ENCODE measurements at regions not wholly inside any gene's neighbourhood (a gene's known extent, or its start where the extent isn't known, plus 50 kb on each side); places are given as distances from the start of the nearest gene placed in this dataset.
A peak's percentile ranks its signal among the peaks of the same experiment; 100 is the strongest.
"Not testable (repeated sequence)": the region's sequence is repeated elsewhere in the genome, so short reads cannot be mapped to it uniquely, and the experiment has no call there.

DNA sequence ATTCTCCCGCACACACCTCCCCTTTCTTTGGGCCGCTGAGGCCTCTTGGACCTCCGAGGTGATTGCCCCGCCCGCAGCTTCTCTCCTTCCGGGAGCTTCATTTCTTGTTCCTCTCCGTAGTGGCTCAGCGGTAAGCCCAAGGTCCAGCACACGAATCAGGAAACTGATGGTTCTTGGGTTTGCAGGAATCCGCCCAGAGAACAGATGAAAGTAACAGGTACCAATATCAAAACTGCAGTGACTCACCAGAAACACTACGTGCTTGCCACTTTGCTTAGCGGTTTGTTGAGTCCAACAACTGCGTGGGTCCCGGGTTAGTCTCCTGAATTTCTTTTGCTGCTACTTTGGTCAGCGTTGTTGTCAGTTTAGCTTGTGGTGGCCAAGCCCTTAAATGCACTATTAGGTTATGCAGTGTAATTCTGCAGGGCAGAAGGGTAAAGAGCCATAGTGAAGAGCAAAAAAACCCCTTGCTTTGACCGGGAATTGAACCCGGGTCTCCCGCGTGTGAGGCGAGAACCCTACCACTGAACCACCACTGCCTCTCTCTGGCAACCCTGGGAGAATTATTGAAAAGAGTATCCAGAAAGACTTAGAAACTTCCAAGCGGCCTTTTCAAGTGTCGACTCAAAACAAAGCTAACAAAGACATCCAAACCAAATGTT, 74.2 kb upstream of the FCGR1A start:
- not testable (repeated sequence) for H3K18ac ChIP-seq (ENCODE audit: low read length); H3K4me2 ChIP-seq (ENCODE audit: low read length); H2AK5ac ChIP-seq (ENCODE audit: low read length); H2BK15ac ChIP-seq (replicated peaks; ENCODE audit: low read depth); H3K4me3 ChIP-seq (ENCODE audit: low read length); H3K36me3 ChIP-seq (ENCODE audit: control insufficient read depth, insufficient read depth, low read length); H3K56ac ChIP-seq (ENCODE audit: low read length); H3K79me2 ChIP-seq (ENCODE audit: control insufficient read depth, insufficient read depth, low read length); H3K79me1 ChIP-seq (ENCODE audit: low read length); H3K27me3 ChIP-seq (ENCODE audit: insufficient read depth, low read length, poor library complexity); H2BK5ac ChIP-seq (ENCODE audit: low read length); H3K27ac ChIP-seq (ENCODE audit: low read depth, low read length); H3K23ac ChIP-seq (ENCODE audit: low read length); H3K4me1 ChIP-seq (ENCODE audit: control insufficient read depth, low read depth, low read length); H4K5ac ChIP-seq (ENCODE audit: low read length); H3K9ac ChIP-seq (ENCODE audit: low read length); H4K8ac ChIP-seq (ENCODE audit: low read depth, low read length); H3K4ac ChIP-seq (ENCODE audit: low read depth, low read length); H2BK120ac ChIP-seq (ENCODE audit: low read depth, low read length)
- WGBS (ENCODE audit: extremely low coverage, insufficient coverage, low lambda C conversion rate) = no CpG with 5 or more reads among the region's 22 CpGs
- DNase-seq = peak; percentile 78

GRCh38 chr1:149711651-149712050, 70.8 kb upstream of the FCGR1A start:
- not testable (repeated sequence) for H3K79me1 ChIP-seq (ENCODE audit: low read length); H3K4me3 ChIP-seq (ENCODE audit: low read length); H3K27me3 ChIP-seq (ENCODE audit: insufficient read depth, low read length, poor library complexity); H3K23ac ChIP-seq (ENCODE audit: low read length); H2BK15ac ChIP-seq (replicated peaks; ENCODE audit: low read depth); H2AK5ac ChIP-seq (ENCODE audit: low read length); H3K27ac ChIP-seq (ENCODE audit: low read depth, low read length); H4K5ac ChIP-seq (ENCODE audit: low read length); H3K9ac ChIP-seq (ENCODE audit: low read length); H2BK5ac ChIP-seq (ENCODE audit: low read length); H4K8ac ChIP-seq (ENCODE audit: low read depth, low read length); H3K56ac ChIP-seq (ENCODE audit: low read length); H2BK120ac ChIP-seq (ENCODE audit: low read depth, low read length); H3K18ac ChIP-seq (ENCODE audit: low read length); H3K4me1 ChIP-seq (ENCODE audit: control insufficient read depth, low read depth, low read length); DNase-seq; H3K4ac ChIP-seq (ENCODE audit: low read depth, low read length); H3K4me2 ChIP-seq (ENCODE audit: low read length); H3K36me3 ChIP-seq (ENCODE audit: control insufficient read depth, insufficient read depth, low read length); H3K79me2 ChIP-seq (ENCODE audit: control insufficient read depth, insufficient read depth, low read length)
- no CpG with 5 or more reads among the region's 12 CpGs for WGBS (ENCODE audit: extremely low coverage, insufficient coverage, low lambda C conversion rate)

DNA sequence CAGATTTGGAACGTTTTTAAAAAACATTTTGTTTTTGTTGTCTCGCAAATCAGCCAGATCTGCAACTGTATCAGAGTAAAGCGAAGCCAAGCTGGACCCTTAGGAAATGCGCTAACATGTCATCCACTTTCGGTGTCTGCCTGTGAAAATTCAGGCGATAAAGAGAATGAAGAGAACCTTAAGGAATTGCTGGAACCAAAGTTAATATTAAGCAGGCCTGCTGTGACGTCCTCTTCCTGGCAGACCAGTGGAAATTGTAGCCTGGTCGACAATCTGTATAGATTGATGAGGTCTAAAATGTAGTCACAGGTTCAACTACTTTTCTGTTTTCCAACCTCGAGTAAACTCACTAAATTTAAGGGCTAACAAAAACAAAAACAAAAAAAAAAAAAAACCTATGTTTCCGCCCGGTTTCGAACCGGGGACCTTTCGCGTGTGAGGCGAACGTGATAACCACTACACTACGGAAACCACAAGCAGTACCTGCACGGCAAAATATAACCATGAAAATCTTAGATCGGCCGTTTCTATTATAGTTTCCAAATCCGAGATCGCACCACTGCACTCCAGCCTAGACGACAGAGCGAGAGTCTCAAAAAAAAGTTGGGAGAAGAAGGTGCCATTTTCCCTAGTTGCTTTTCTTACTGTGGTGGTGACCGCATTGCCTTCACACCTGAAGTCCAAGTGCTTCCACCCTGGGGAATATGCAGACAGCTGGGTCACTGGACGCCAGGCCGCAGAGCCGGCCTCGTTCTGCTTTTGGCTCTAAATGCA, 70.2 kb upstream of the FCGR1A start:
- Histone ChIP-seq H3K9ac (ENCODE audit: low read length) (peak overlapping the region; percentile 62), H3K4me3 (ENCODE audit: low read length) (peak overlapping the region; percentile 43), H3K56ac (ENCODE audit: low read length) (peak overlapping the region; percentile 83)
- H3K79me2 ChIP-seq (ENCODE audit: control insufficient read depth, insufficient read depth, low read length); H2BK15ac ChIP-seq (replicated peaks; ENCODE audit: low read depth); H3K27ac ChIP-seq (ENCODE audit: low read depth, low read length); H3K23ac ChIP-seq (ENCODE audit: low read length); H2BK120ac ChIP-seq (ENCODE audit: low read depth, low read length); H4K5ac ChIP-seq (ENCODE audit: low read length); H3K4me1 ChIP-seq (ENCODE audit: control insufficient read depth, low read depth, low read length); H3K36me3 ChIP-seq (ENCODE audit: control insufficient read depth, insufficient read depth, low read length); H2BK5ac ChIP-seq (ENCODE audit: low read length); H3K27me3 ChIP-seq (ENCODE audit: insufficient read depth, low read length, poor library complexity); H4K8ac ChIP-seq (ENCODE audit: low read depth, low read length); H3K4me2 ChIP-seq (ENCODE audit: low read length); H2AK5ac ChIP-seq (ENCODE audit: low read length); H3K18ac ChIP-seq (ENCODE audit: low read length); H3K79me1 ChIP-seq (ENCODE audit: low read length); H3K4ac ChIP-seq (ENCODE audit: low read depth, low read length): not testable (repeated sequence)
- peak; percentile 74 for DNase-seq
- no CpG with 5 or more reads among the region's 30 CpGs for WGBS (ENCODE audit: extremely low coverage, insufficient coverage, low lambda C conversion rate)

- H3K9ac ChIP-seq (ENCODE audit: low read length); H3K56ac ChIP-seq (ENCODE audit: low read length); DNase-seq; H3K4me3 ChIP-seq (ENCODE audit: low read length); H2BK15ac ChIP-seq (replicated peaks; ENCODE audit: low read depth); H3K18ac ChIP-seq (ENCODE audit: low read length); H2AK5ac ChIP-seq (ENCODE audit: low read length); H3K79me2 ChIP-seq (ENCODE audit: control insufficient read depth, insufficient read depth, low read length); H3K4me1 ChIP-seq (ENCODE audit: control insufficient read depth, low read depth, low read length); H2BK5ac ChIP-seq (ENCODE audit: low read length); H3K27ac ChIP-seq (ENCODE audit: low read depth, low read length); H4K8ac ChIP-seq (ENCODE audit: low read depth, low read length); H3K4me2 ChIP-seq (ENCODE audit: low read length); H4K5ac ChIP-seq (ENCODE audit: low read length); H2BK120ac ChIP-seq (ENCODE audit: low read depth, low read length); H3K23ac ChIP-seq (ENCODE audit: low read length); H3K4ac ChIP-seq (ENCODE audit: low read depth, low read length); H3K36me3 ChIP-seq (ENCODE audit: control insufficient read depth, insufficient read depth, low read length); H3K79me1 ChIP-seq (ENCODE audit: low read length); H3K27me3 ChIP-seq (ENCODE audit: insufficient read depth, low read length, poor library complexity): not testable (repeated sequence)
- no CpG with 5 or more reads among the region's 6 CpGs for WGBS (ENCODE audit: extremely low coverage, insufficient coverage, low lambda C conversion rate)
Measured at GRCh38 chr1:149713513-149713912, 69.0 kb upstream of the FCGR1A start.

- H3K27me3 ChIP-seq (ENCODE audit: insufficient read depth, low read length, poor library complexity); H3K23ac ChIP-seq (ENCODE audit: low read length); H4K5ac ChIP-seq (ENCODE audit: low read length); H3K18ac ChIP-seq (ENCODE audit: low read length); H3K36me3 ChIP-seq (ENCODE audit: control insufficient read depth, insufficient read depth, low read length); H3K27ac ChIP-seq (ENCODE audit: low read depth, low read length); H3K4ac ChIP-seq (ENCODE audit: low read depth, low read length); H2AK5ac ChIP-seq (ENCODE audit: low read length); H3K4me1 ChIP-seq (ENCODE audit: control insufficient read depth, low read depth, low read length); H3K9ac ChIP-seq (ENCODE audit: low read length); H2BK5ac ChIP-seq (ENCODE audit: low read length); H3K79me1 ChIP-seq (ENCODE audit: low read length); H2BK15ac ChIP-seq (replicated peaks; ENCODE audit: low read depth); H2BK120ac ChIP-seq (ENCODE audit: low read depth, low read length); H3K4me2 ChIP-seq (ENCODE audit: low read length); H4K8ac ChIP-seq (ENCODE audit: low read depth, low read length); H3K4me3 ChIP-seq (ENCODE audit: low read length); H3K79me2 ChIP-seq (ENCODE audit: control insufficient read depth, insufficient read depth, low read length); H3K56ac ChIP-seq (ENCODE audit: low read length); DNase-seq: not testable (repeated sequence)
- no CpG with 5 or more reads among the region's 4 CpGs for WGBS (ENCODE audit: extremely low coverage, insufficient coverage, low lambda C conversion rate)
Measured at GRCh38 chr1:149713952-149714351, 68.5 kb upstream of the FCGR1A start.
